ENCODE measurements at regions not wholly inside any gene's neighbourhood (a gene's known extent, or its start where the extent isn't known, plus 50 kb on each side); places are given as distances from the start of the nearest gene placed in this dataset.

- no peaks in the 10 kb centered on the region for H3K36me3 Mint-ChIP-seq (ENCODE audit: low read depth)
- no peak overlapping the region for H3K27ac Mint-ChIP-seq
- no peaks in the 10 kb centered on the region for H3K27me3 Mint-ChIP-seq
- intact Hi-C loops (cut with DNase I, micrococcal nuclease) = no loop called here
- no peak for DNase-seq
- H3K4me3 Mint-ChIP-seq = no peak overlapping the region
- POLR2A ChIA-PET = no interaction called here
- no peaks in the 10 kb centered on the region for H3K4me1 Mint-ChIP-seq
- peaks cover 13% of the 10 kb centered on the region for H3K9me3 Mint-ChIP-seq (ENCODE audit: low read depth)
- CTCF ChIA-PET = no interaction called here
- no peak for ATAC-seq
Measured at GRCh38 chr14:83257466-83258439, 1724.1 kb upstream of the SEL1L start.

- DNase-seq (no peak), ATAC-seq (no peak)
- intact Hi-C loops (cut with DNase I, micrococcal nuclease) = no loop called here
- H3K9me3 Mint-ChIP-seq (ENCODE audit: low read depth) = peaks cover 12% of the 10 kb centered on the region
- no peaks in the 10 kb centered on the region for H3K4me1 Mint-ChIP-seq
- no peak overlapping the region for H3K4me3 Mint-ChIP-seq
- H3K27ac Mint-ChIP-seq = no peak overlapping the region
- no peaks in the 10 kb centered on the region for H3K36me3 Mint-ChIP-seq (ENCODE audit: low read depth)
- no peaks in the 10 kb centered on the region for H3K27me3 Mint-ChIP-seq
- CTCF ChIA-PET = no interaction called here
- POLR2A ChIA-PET = no interaction called here
Measured at GRCh38 chr14:83260751-83261150, 1727.1 kb upstream of the SEL1L start.

- H3K27ac Mint-ChIP-seq = no peak overlapping the region
- CTCF ChIA-PET = no interaction called here
- POLR2A ChIA-PET = no interaction called here
- H3K4me3 Mint-ChIP-seq = no peak overlapping the region
- DNase-seq (no peak), ATAC-seq (no peak)
- peaks cover 14% of the 10 kb centered on the region for H3K9me3 Mint-ChIP-seq (ENCODE audit: low read depth)
- intact Hi-C loops (cut with DNase I, micrococcal nuclease) = no loop called here
- no peaks in the 10 kb centered on the region for H3K36me3 Mint-ChIP-seq (ENCODE audit: low read depth)
- no peaks in the 10 kb centered on the region for H3K27me3 Mint-ChIP-seq
- no peaks in the 10 kb centered on the region for H3K4me1 Mint-ChIP-seq
Measured at GRCh38 chr14:83269583-83269982, 1735.9 kb upstream of the SEL1L start.

GRCh38 chr14:83271663-83272062 is 1738.0 kb upstream of the SEL1L start:
- Mint-ChIP-seq H3K27ac (no peak overlapping the region), H3K9me3 (ENCODE audit: low read depth) (peaks cover 11% of the 10 kb centered on the region), H3K36me3 (ENCODE audit: low read depth) (no peaks in the 10 kb centered on the region), H3K4me3 (no peak overlapping the region), H3K4me1 (no peaks in the 10 kb centered on the region), H3K27me3 (no peaks in the 10 kb centered on the region)
- ATAC-seq (no peak), DNase-seq (no peak)
- ChIA-PET CTCF (no interaction called here), POLR2A (no interaction called here)
- intact Hi-C loops (cut with DNase I, micrococcal nuclease) = no loop called here

- H3K27ac Mint-ChIP-seq = no peak overlapping the region
- CTCF ChIA-PET = no interaction called here
- no peaks in the 10 kb centered on the region for H3K4me1 Mint-ChIP-seq
- ATAC-seq = no peak
- H3K4me3 Mint-ChIP-seq = no peak overlapping the region
- intact Hi-C loops (cut with DNase I, micrococcal nuclease) = no loop called here
- H3K36me3 Mint-ChIP-seq (ENCODE audit: low read depth) = no peaks in the 10 kb centered on the region
- no peak for DNase-seq
- POLR2A ChIA-PET = no interaction called here
- no peaks in the 10 kb centered on the region for H3K27me3 Mint-ChIP-seq
- H3K9me3 Mint-ChIP-seq (ENCODE audit: low read depth) = peaks cover 12% of the 10 kb centered on the region
Measured at GRCh38 chr14:83280719-83281118, 1747.1 kb upstream of the SEL1L start.

GRCh38 chr14:83282706-83283105 is 1749.1 kb upstream of the SEL1L start:
- ChIA-PET POLR2A (no interaction called here), CTCF (interaction anchor here (1.2 kb wide), 1 partner anchor 18 kb away, joined by 4 read pairs; no protein-coding TSS in a partner anchor)
- Mint-ChIP-seq H3K27ac (no peak overlapping the region), H3K4me3 (no peak overlapping the region), H3K36me3 (ENCODE audit: low read depth) (no peaks in the 10 kb centered on the region), H3K9me3 (ENCODE audit: low read depth) (peaks cover 10% of the 10 kb centered on the region), H3K4me1 (no peaks in the 10 kb centered on the region), H3K27me3 (no peaks in the 10 kb centered on the region)
- DNase-seq (no peak), ATAC-seq (no peak)
- intact Hi-C loops (cut with DNase I, micrococcal nuclease) = no loop called here

GRCh38 chr14:83287300-83287699 is 1753.6 kb upstream of the SEL1L start:
- H3K27me3 Mint-ChIP-seq = no peaks in the 10 kb centered on the region
- DNase-seq (no peak), ATAC-seq (no peak)
- no peaks in the 10 kb centered on the region for H3K36me3 Mint-ChIP-seq (ENCODE audit: low read depth)
- H3K4me3 Mint-ChIP-seq = no peak overlapping the region
- ChIA-PET CTCF (no interaction called here), POLR2A (no interaction called here)
- no peak overlapping the region for H3K27ac Mint-ChIP-seq
- intact Hi-C loops (cut with DNase I, micrococcal nuclease) = no loop called here
- H3K4me1 Mint-ChIP-seq = no peaks in the 10 kb centered on the region
- H3K9me3 Mint-ChIP-seq (ENCODE audit: low read depth) = peaks cover 7% of the 10 kb centered on the region

- Mint-ChIP-seq H3K9me3 (ENCODE audit: low read depth) (peaks cover 7% of the 10 kb centered on the region), H3K27me3 (no peaks in the 10 kb centered on the region), H3K27ac (no peak overlapping the region), H3K36me3 (ENCODE audit: low read depth) (no peaks in the 10 kb centered on the region), H3K4me3 (no peak overlapping the region), H3K4me1 (no peaks in the 10 kb centered on the region)
- POLR2A ChIA-PET = no interaction called here
- intact Hi-C loops (cut with DNase I, micrococcal nuclease) = no loop called here
- DNase-seq = no peak
- no peak for ATAC-seq
- CTCF ChIA-PET = no interaction called here
Measured at GRCh38 chr14:83289390-83289789, 1755.7 kb upstream of the SEL1L start.

- intact Hi-C loops (cut with DNase I, micrococcal nuclease) = no loop called here
- no peak for DNase-seq
- no peaks in the 10 kb centered on the region for H3K27me3 Mint-ChIP-seq
- CTCF ChIA-PET = no interaction called here
- H3K27ac Mint-ChIP-seq = no peak overlapping the region
- H3K36me3 Mint-ChIP-seq (ENCODE audit: low read depth) = no peaks in the 10 kb centered on the region
- no peak for ATAC-seq
- H3K4me3 Mint-ChIP-seq = no peak overlapping the region
- H3K9me3 Mint-ChIP-seq (ENCODE audit: low read depth) = peaks cover 7% of the 10 kb centered on the region
- H3K4me1 Mint-ChIP-seq = no peaks in the 10 kb centered on the region
- POLR2A ChIA-PET = no interaction called here
Measured at GRCh38 chr14:83289896-83290295, 1756.2 kb upstream of the SEL1L start.

- CTCF ChIA-PET = interaction anchor here (1.2 kb wide), 1 partner anchor 10 kb away, joined by 5 read pairs; no protein-coding TSS in a partner anchor
Measured at GRCh38 chr14:83290447-83290846, 1756.8 kb upstream of the SEL1L start.

GRCh38 chr14:83291714-83292113 is 1758.1 kb upstream of the SEL1L start:
- H3K4me1 Mint-ChIP-seq = no peaks in the 10 kb centered on the region

More at GRCh38 chr14:83290447-83290846, 1756.8 kb upstream of the SEL1L start:
- ATAC-seq (no peak), DNase-seq (no peak)
- Mint-ChIP-seq H3K4me3 (no peak overlapping the region), H3K9me3 (ENCODE audit: low read depth) (peaks cover 7% of the 10 kb centered on the region), H3K4me1 (no peaks in the 10 kb centered on the region), H3K36me3 (ENCODE audit: low read depth) (no peaks in the 10 kb centered on the region), H3K27ac (no peak overlapping the region), H3K27me3 (no peaks in the 10 kb centered on the region)
- POLR2A ChIA-PET = no interaction called here
- intact Hi-C loops (cut with DNase I, micrococcal nuclease) = no loop called here

GRCh38 chr14:83294941-83295340 is 1761.3 kb upstream of the SEL1L start:
- no peak for DNase-seq

More at GRCh38 chr14:83291714-83292113, 1758.1 kb upstream of the SEL1L start:
- Mint-ChIP-seq H3K27ac (no peak overlapping the region), H3K4me3 (no peak overlapping the region), H3K27me3 (no peaks in the 10 kb centered on the region), H3K9me3 (ENCODE audit: low read depth) (peaks cover 7% of the 10 kb centered on the region), H3K36me3 (ENCODE audit: low read depth) (no peaks in the 10 kb centered on the region)
- DNase-seq (no peak), ATAC-seq (no peak)
- ChIA-PET CTCF (interaction anchor here (1.2 kb wide), 1 partner anchor 9 kb away, joined by 5 read pairs; no protein-coding TSS in a partner anchor), POLR2A (no interaction called here)
- intact Hi-C loops (cut with DNase I, micrococcal nuclease) = no loop called here

More at GRCh38 chr14:83294941-83295340, 1761.3 kb upstream of the SEL1L start:
- Mint-ChIP-seq H3K36me3 (ENCODE audit: low read depth) (no peaks in the 10 kb centered on the region), H3K4me1 (no peaks in the 10 kb centered on the region), H3K4me3 (no peak overlapping the region), H3K9me3 (ENCODE audit: low read depth) (peaks cover 6% of the 10 kb centered on the region), H3K27ac (no peak overlapping the region), H3K27me3 (no peaks in the 10 kb centered on the region)
- CTCF ChIA-PET = no interaction called here
- POLR2A ChIA-PET = no interaction called here
- intact Hi-C loops (cut with DNase I, micrococcal nuclease) = no loop called here
- ATAC-seq = no peak
